ENCODE measurements at regions not wholly inside any gene's neighbourhood (a gene's known extent, or its start where the extent isn't known, plus 50 kb on each side); places are given as distances from the start of the nearest gene placed in this dataset.

GRCh38 chr4:35246493-35246892 is 997.8 kb downstream of the ARAP2 start:
- Histone ChIP-seq H3K36me3 (ENCODE audit: control insufficient read depth, insufficient read depth, low read length) (no peaks in the 10 kb centered on the region), H3K4me3 (ENCODE audit: extremely low read depth, insufficient read depth, low read length, poor library complexity, severe bottlenecking) (no peak overlapping the region), H3K9me3 (ENCODE audit: control insufficient read depth, low read length) (no peaks in the 10 kb centered on the region), H3K27ac (ENCODE audit: low read depth, low read length, severe bottlenecking) (no peak overlapping the region), H3K4me1 (ENCODE audit: control insufficient read depth, insufficient read depth, low read length, poor library complexity, severe bottlenecking) (no peaks in the 10 kb centered on the region)
- 100% methylated on average over 1 of the region's 1 CpG; no CpG with 5 or more reads in 1 of the 2 experiments for WGBS, 2 experiments (ENCODE audit: insufficient coverage in 2 of 2)

DNA sequence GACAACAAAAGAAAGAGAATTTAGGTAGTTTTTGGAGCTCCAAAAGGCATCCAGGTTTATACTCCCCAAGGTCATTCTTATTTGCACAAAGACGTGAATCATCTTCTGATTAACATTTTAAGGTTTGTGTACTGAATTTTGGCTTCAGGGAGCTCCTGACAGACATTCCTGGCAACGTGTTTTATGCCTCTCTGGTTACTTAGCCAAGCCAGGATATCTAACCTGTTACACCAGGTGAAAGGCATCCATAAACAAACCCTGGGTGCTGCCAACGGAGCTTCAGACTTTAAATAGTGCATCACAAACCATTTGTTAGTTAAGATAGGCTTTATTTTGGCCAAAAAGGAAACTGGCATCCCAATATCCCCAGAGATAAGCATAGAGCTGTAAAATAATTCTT is 997.3 kb downstream of the ARAP2 start:
- no peaks in the 10 kb centered on the region for H3K4me1 ChIP-seq (ENCODE audit: control insufficient read depth, insufficient read depth, low read length, poor library complexity, severe bottlenecking)
- no peak overlapping the region for H3K4me3 ChIP-seq (ENCODE audit: extremely low read depth, insufficient read depth, low read length, poor library complexity, severe bottlenecking)
- no peak overlapping the region for H3K27ac ChIP-seq (ENCODE audit: low read depth, low read length, severe bottlenecking)
- no peaks in the 10 kb centered on the region for H3K9me3 ChIP-seq (ENCODE audit: control insufficient read depth, low read length)
- no peaks in the 10 kb centered on the region for H3K36me3 ChIP-seq (ENCODE audit: control insufficient read depth, insufficient read depth, low read length)
- 38 to 80% methylated on average over 1 of the region's 3 CpGs for WGBS, 2 experiments (ENCODE audit: insufficient coverage in 2 of 2)

GRCh38 chr4:35250331-35250730 is 994.0 kb downstream of the ARAP2 start:
- H3K36me3 ChIP-seq (ENCODE audit: control insufficient read depth, insufficient read depth, low read length) = no peaks in the 10 kb centered on the region
- H3K4me1 ChIP-seq (ENCODE audit: control insufficient read depth, insufficient read depth, low read length, poor library complexity, severe bottlenecking) = peaks cover 6% of the 10 kb centered on the region
- H3K4me3 ChIP-seq (ENCODE audit: extremely low read depth, insufficient read depth, low read length, poor library complexity, severe bottlenecking) = no peak overlapping the region
- H3K9me3 ChIP-seq (ENCODE audit: control insufficient read depth, low read length) = no peaks in the 10 kb centered on the region
- no peak overlapping the region for H3K27ac ChIP-seq (ENCODE audit: low read depth, low read length, severe bottlenecking)

- WGBS, 2 experiments (ENCODE audit: insufficient coverage in 2 of 2) = no CpG with 5 or more reads among the region's 1 CpG
- Histone ChIP-seq H3K4me1 (ENCODE audit: control insufficient read depth, insufficient read depth, low read length, poor library complexity, severe bottlenecking) (peaks cover 6% of the 10 kb centered on the region), H3K27ac (ENCODE audit: low read depth, low read length, severe bottlenecking) (no peak overlapping the region), H3K36me3 (ENCODE audit: control insufficient read depth, insufficient read depth, low read length) (no peaks in the 10 kb centered on the region), H3K9me3 (ENCODE audit: control insufficient read depth, low read length) (no peaks in the 10 kb centered on the region), H3K4me3 (ENCODE audit: extremely low read depth, insufficient read depth, low read length, poor library complexity, severe bottlenecking) (no peak overlapping the region)
Observed at GRCh38 chr4:35250761-35251160, 993.6 kb downstream of the ARAP2 start.

GRCh38 chr4:35252071-35252470 is 992.2 kb downstream of the ARAP2 start:
- Histone ChIP-seq H3K9me3 (ENCODE audit: control insufficient read depth, low read length) (no peaks in the 10 kb centered on the region), H3K4me3 (ENCODE audit: extremely low read depth, insufficient read depth, low read length, poor library complexity, severe bottlenecking) (no peak overlapping the region), H3K36me3 (ENCODE audit: control insufficient read depth, insufficient read depth, low read length) (no peaks in the 10 kb centered on the region), H3K27ac (ENCODE audit: low read depth, low read length, severe bottlenecking) (no peak overlapping the region), H3K4me1 (ENCODE audit: control insufficient read depth, insufficient read depth, low read length, poor library complexity, severe bottlenecking) (peaks cover 6% of the 10 kb centered on the region)
- no CpG with 5 or more reads among the region's 1 CpG for WGBS, 2 experiments (ENCODE audit: insufficient coverage in 2 of 2)

GRCh38 chr4:35252866-35253265 is 991.4 kb downstream of the ARAP2 start:
- no peaks in the 10 kb centered on the region for H3K36me3 ChIP-seq (ENCODE audit: control insufficient read depth, insufficient read depth, low read length)
- no CpG with 5 or more reads among the region's 3 CpGs for WGBS, 2 experiments (ENCODE audit: insufficient coverage in 2 of 2)
- H3K9me3 ChIP-seq (ENCODE audit: control insufficient read depth, low read length) = no peaks in the 10 kb centered on the region
- H3K4me1 ChIP-seq (ENCODE audit: control insufficient read depth, insufficient read depth, low read length, poor library complexity, severe bottlenecking) = peaks cover 6% of the 10 kb centered on the region
- H3K27ac ChIP-seq (ENCODE audit: low read depth, low read length, severe bottlenecking) = no peak overlapping the region
- H3K4me3 ChIP-seq (ENCODE audit: extremely low read depth, insufficient read depth, low read length, poor library complexity, severe bottlenecking) = no peak overlapping the region

DNA sequence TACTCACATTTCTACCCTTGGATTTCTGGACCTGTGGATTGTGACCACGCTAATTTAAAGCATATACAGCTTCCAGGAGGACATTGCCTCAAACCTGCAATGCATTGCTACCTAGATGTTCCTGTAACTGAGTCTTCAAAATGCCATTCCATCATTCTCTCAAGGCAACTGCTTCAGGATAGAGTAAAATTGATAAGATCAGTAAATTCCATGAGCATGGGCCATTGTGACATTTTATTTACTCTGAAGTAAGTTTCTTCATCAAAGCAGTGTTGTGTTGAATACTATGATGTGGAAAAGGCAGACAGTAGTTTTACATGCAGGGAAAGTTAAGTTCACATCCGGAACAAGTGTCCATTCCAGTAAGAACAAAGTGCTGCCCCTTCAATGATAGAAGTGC is 991.0 kb downstream of the ARAP2 start:
- H3K4me3 ChIP-seq (ENCODE audit: extremely low read depth, insufficient read depth, low read length, poor library complexity, severe bottlenecking) = no peak overlapping the region
- H3K27ac ChIP-seq (ENCODE audit: low read depth, low read length, severe bottlenecking) = no peak overlapping the region
- H3K4me1 ChIP-seq (ENCODE audit: control insufficient read depth, insufficient read depth, low read length, poor library complexity, severe bottlenecking) = peaks cover 6% of the 10 kb centered on the region
- H3K36me3 ChIP-seq (ENCODE audit: control insufficient read depth, insufficient read depth, low read length) = no peaks in the 10 kb centered on the region
- WGBS, 2 experiments (ENCODE audit: insufficient coverage in 2 of 2) = 91 to 100% methylated on average over 1 to 2 of the region's 2 CpGs
- no peaks in the 10 kb centered on the region for H3K9me3 ChIP-seq (ENCODE audit: control insufficient read depth, low read length)

DNA sequence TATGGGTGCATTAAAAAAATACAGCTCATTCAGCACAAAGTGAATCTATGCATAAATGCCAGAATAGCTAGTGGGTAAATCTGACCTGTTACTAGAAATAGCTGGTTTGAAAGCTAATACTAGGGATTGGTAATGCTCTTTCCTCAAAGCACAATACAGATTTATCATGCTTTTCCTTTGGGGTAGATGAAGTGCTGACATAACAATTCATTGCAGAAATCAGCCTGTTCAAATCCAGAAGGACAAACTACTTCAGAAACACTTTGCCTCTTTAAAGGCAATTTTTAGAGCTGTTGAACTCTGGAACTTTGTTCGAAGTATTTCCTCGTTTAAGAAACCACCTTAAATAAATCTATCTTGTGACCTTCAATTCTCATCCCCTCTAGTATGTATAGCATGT is 957.9 kb downstream of the ARAP2 start:
- H3K4me3 ChIP-seq (ENCODE audit: extremely low read depth, insufficient read depth, low read length, poor library complexity, severe bottlenecking) = no peak overlapping the region
- no peak overlapping the region for H3K27ac ChIP-seq (ENCODE audit: low read depth, low read length, severe bottlenecking)
- H3K4me1 ChIP-seq (ENCODE audit: control insufficient read depth, insufficient read depth, low read length, poor library complexity, severe bottlenecking) = no peaks in the 10 kb centered on the region
- no peaks in the 10 kb centered on the region for H3K36me3 ChIP-seq (ENCODE audit: control insufficient read depth, insufficient read depth, low read length)
- H3K9me3 ChIP-seq (ENCODE audit: control insufficient read depth, low read length) = no peaks in the 10 kb centered on the region
- WGBS, 2 experiments (ENCODE audit: insufficient coverage in 2 of 2) = no CpG with 5 or more reads among the region's 2 CpGs

DNA sequence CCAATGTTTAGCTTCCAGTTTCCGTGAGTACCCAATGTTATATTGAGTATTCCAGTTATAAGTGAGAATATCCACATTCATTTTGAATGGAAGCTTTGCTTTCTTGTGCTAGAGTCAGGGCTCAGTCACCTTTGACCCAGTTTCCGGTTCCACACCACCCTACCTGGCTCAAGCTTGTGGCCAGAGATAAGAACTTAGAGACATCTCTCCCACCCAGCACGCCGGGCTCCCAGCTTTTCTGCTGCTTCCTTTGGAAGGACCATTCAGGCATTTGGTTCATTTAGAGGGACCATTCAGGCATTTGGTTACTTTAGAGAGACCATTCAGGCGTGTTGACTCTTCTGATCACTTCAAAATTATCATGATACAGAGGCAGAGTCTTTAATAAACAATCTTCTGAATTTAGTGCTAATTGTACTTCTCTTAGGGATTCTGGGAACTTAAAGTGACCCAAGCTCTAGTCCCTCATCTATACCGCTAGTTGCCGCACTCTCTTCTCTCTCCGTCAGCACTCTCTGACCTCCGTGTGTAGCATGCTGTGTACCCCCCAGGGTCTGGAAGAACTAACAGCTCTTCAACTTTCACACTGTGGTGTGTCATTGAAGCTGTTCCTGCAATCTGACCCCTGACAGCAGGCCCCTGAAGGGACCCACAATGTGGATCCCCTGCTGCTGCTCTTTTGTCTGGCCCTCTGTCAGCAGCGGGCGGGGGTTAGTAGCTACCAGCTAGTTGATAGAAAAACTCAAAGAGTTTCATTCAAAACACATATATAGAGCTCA is 943.1 kb downstream of the ARAP2 start:
- no peak overlapping the region for H3K27ac ChIP-seq (ENCODE audit: low read depth, low read length, severe bottlenecking)
- no peak overlapping the region for H3K4me3 ChIP-seq (ENCODE audit: extremely low read depth, insufficient read depth, low read length, poor library complexity, severe bottlenecking)
- peaks cover 7% of the 10 kb centered on the region for H3K4me1 ChIP-seq (ENCODE audit: control insufficient read depth, insufficient read depth, low read length, poor library complexity, severe bottlenecking)
- no peaks in the 10 kb centered on the region for H3K36me3 ChIP-seq (ENCODE audit: control insufficient read depth, insufficient read depth, low read length)
- 34 to 40% methylated on average over 5 to 6 of the region's 11 CpGs for WGBS, 2 experiments (ENCODE audit: insufficient coverage in 2 of 2)
- no peaks in the 10 kb centered on the region for H3K9me3 ChIP-seq (ENCODE audit: control insufficient read depth, low read length)

DNA sequence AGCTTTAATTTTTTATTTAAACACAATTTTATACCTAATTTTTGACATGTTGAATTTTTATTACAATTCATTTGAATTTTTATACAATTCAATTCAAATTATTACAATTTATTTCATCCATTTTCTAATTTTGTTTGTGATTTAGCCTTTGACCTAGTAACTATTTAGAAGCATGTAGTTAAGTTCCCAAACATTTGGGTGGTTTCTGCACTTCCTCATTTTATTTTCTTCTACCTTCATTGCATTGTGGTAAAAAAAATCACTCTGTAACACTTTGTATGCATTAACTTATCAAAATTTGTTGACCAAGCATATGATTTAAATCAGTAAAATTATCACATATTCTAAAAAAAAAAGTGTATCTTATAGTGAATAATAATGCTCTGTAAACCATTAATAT is 928.9 kb downstream of the ARAP2 start:
- H3K4me1 ChIP-seq (ENCODE audit: control insufficient read depth, insufficient read depth, low read length, poor library complexity, severe bottlenecking) = no peaks in the 10 kb centered on the region
- no peak overlapping the region for H3K4me3 ChIP-seq (ENCODE audit: extremely low read depth, insufficient read depth, low read length, poor library complexity, severe bottlenecking)
- H3K9me3 ChIP-seq (ENCODE audit: control insufficient read depth, low read length) = no peaks in the 10 kb centered on the region
- no peak overlapping the region for H3K27ac ChIP-seq (ENCODE audit: low read depth, low read length, severe bottlenecking)
- H3K36me3 ChIP-seq (ENCODE audit: control insufficient read depth, insufficient read depth, low read length) = no peaks in the 10 kb centered on the region

DNA sequence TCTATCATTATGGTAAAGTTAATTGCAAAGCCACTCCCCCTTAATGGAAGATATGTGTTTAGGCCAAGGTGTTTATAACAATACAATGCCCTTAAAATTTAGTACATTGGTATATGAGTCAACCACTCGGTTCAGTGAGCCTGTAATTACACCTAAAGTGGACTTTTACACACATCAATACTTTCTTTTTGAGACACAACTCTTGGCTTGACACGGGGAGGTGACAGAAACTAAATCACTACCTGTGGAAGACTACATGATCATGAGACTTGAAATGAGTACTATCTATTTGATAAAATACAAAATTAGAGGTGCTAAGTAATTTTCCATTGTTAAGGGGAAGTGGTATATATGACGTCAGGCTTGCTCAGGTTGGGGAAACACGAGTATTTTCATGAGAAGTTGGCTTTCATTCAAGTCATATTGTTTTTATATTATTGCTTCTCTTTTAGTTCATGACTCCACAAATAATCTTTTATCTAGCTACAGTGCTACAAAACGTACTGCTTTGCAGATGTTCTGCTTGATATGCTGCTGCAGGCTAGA is 918.3 kb downstream of the ARAP2 start:
- Histone ChIP-seq H3K4me3 (ENCODE audit: extremely low read depth, insufficient read depth, low read length, poor library complexity, severe bottlenecking) (no peak overlapping the region), H3K9me3 (ENCODE audit: control insufficient read depth, low read length) (no peaks in the 10 kb centered on the region), H3K4me1 (ENCODE audit: control insufficient read depth, insufficient read depth, low read length, poor library complexity, severe bottlenecking) (no peaks in the 10 kb centered on the region), H3K36me3 (ENCODE audit: control insufficient read depth, insufficient read depth, low read length) (no peaks in the 10 kb centered on the region), H3K27ac (ENCODE audit: low read depth, low read length, severe bottlenecking) (no peak overlapping the region)
- WGBS, 2 experiments (ENCODE audit: insufficient coverage in 2 of 2) = 100% methylated on average over 1 of the region's 5 CpGs; no CpG with 5 or more reads in 1 of the 2 experiments

Measured in mesodermal cell (in vitro differentiated cells).